KMS-11 (cell line): ENCODE measurements at regions not wholly inside any gene's neighbourhood (a gene's known extent, or its start where the extent isn't known, plus 50 kb on each side); places are given as distances from the start of the nearest gene placed in this dataset.
"Not testable (repeated sequence)": the region's sequence is repeated elsewhere in the genome, so short reads cannot be mapped to it uniquely, and the experiment has no call there.

Experiments used
- H2AFZ ChIP-seq: fragments of 200-600 bp; sonication (generic); 2 replicates; pipeline ENCODE4 v1.6.1; 2016; ENCODE audit warnings: antibody characterized with exemption, mixed run types, low read depth
- H3K27ac ChIP-seq: fragments of 200-600 bp; sonication (generic); 2 replicates; pipeline ENCODE4 v1.6.1; 2016; ENCODE audit warnings: mild to moderate bottlenecking, mixed run types
- H3K27me3 ChIP-seq: fragments of 200-600 bp; sonication (generic); 2 replicates; pipeline ENCODE4 v1.6.1; 2017; ENCODE audit warnings: mild to moderate bottlenecking, low read depth, mixed run types, moderate library complexity; ENCODE audit not compliant: insufficient read depth
- H3K36me3 ChIP-seq: fragments of 200-600 bp; sonication (generic); 2 replicates; pipeline ENCODE4 v1.6.1; 2017; ENCODE audit warnings: mild to moderate bottlenecking, mixed run types; ENCODE audit not compliant: insufficient read depth
- H3K4me1 ChIP-seq: fragments of 200-600 bp; sonication (generic); 2 replicates; pipeline ENCODE4 v1.6.1; 2016; ENCODE audit warnings: mild to moderate bottlenecking, low read depth, mixed run types; ENCODE audit not compliant: poor library complexity, severe bottlenecking
- H3K4me2 ChIP-seq: fragments of 200-600 bp; sonication (generic); 2 replicates; pipeline ENCODE4 v1.7.0; 2016; ENCODE audit warnings: mild to moderate bottlenecking, mixed run types
- H3K4me3 ChIP-seq: fragments of 200-600 bp; sonication (generic); IDR thresholded peaks from 2 replicates; pipeline ENCODE4 v1.6.1; 2017; ENCODE audit warnings: low read depth, low read length, mixed read lengths; ENCODE audit not compliant: insufficient read depth
- H3K79me2 ChIP-seq: fragments of 200-600 bp; sonication (generic); 2 replicates; pipeline ENCODE4 v1.6.1; 2016; ENCODE audit warnings: low read depth, mixed run types; ENCODE audit not compliant: insufficient read depth
- H3K9ac ChIP-seq: fragments of 200-600 bp; sonication (generic); 2 replicates; pipeline ENCODE4 v1.6.1; 2016; ENCODE audit warnings: mild to moderate bottlenecking, mixed run types
- H4K20me1 ChIP-seq: fragments of 200-600 bp; sonication (generic); 2 replicates; pipeline ENCODE4 v1.6.1; 2016; ENCODE audit warnings: mild to moderate bottlenecking, mixed run types; ENCODE audit not compliant: insufficient read depth
- TF ChIP-seq, protein P1 (sequence below): fragments of 200-600 bp; sonication (generic); conservative IDR thresholded peaks from 2 replicates; pipeline ENCODE4 v1.6.1; 2017; ENCODE audit warnings: low read depth, mild to moderate bottlenecking, antibody characterized with exemption, low read length, moderate library complexity, mixed read lengths

DNA sequence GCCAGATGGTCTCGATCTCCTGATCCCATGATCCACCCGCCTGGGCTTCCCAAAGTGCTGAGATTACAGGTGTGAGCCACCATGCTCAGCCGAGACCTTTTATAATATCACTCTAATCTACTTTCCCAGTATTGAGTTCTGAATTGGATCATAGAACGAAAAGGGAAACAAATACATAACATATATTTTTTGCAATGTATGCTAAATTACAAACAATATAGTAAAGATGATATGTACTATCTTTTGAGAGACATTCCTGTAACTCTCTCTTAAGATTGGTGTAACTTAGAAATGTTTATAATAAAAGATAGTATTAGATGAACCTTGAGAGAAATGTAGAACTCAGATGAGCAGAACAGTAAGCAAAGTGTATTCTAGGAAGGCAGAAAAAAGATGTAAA, 129.2 kb upstream of the TENT5A start:
- no peaks in the 10 kb centered on the region for H3K79me2 ChIP-seq
- no peak overlapping the region for H3K4me2 ChIP-seq
- no peak overlapping the region for H3K27ac ChIP-seq
- H3K27me3 ChIP-seq, result no peaks in the 10 kb centered on the region
- H4K20me1 ChIP-seq, result no peaks in the 10 kb centered on the region
- no peaks in the 10 kb centered on the region for H3K36me3 ChIP-seq
- TF ChIP-seq, protein P1, sequence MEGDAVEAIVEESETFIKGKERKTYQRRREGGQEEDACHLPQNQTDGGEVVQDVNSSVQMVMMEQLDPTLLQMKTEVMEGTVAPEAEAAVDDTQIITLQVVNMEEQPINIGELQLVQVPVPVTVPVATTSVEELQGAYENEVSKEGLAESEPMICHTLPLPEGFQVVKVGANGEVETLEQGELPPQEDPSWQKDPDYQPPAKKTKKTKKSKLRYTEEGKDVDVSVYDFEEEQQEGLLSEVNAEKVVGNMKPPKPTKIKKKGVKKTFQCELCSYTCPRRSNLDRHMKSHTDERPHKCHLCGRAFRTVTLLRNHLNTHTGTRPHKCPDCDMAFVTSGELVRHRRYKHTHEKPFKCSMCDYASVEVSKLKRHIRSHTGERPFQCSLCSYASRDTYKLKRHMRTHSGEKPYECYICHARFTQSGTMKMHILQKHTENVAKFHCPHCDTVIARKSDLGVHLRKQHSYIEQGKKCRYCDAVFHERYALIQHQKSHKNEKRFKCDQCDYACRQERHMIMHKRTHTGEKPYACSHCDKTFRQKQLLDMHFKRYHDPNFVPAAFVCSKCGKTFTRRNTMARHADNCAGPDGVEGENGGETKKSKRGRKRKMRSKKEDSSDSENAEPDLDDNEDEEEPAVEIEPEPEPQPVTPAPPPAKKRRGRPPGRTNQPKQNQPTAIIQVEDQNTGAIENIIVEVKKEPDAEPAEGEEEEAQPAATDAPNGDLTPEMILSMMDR, result no peak
- H2AFZ ChIP-seq, result no peak overlapping the region
- H3K4me1 ChIP-seq, result no peaks in the 10 kb centered on the region
- H3K9ac ChIP-seq, result no peak overlapping the region
- H3K4me3 ChIP-seq, result no peak overlapping the region

DNA sequence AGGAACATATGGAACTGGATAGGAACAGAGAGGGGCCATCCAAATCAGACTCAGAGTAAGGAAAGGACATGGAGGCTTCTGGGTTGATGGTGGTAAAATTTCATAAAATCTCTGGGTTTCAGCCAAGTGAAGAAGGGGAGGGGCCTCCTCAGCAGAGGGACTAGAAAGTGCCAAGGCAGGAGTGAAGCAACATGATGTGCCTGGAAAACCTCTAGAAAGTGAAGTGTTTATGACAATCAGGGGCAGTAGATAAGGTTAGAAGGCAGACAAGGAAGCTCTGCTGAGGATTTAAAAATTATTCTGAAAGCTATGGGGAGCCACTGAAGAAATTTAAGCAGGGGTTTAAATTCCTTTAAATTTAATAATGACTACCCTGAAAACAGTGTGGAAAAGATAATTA, 126.0 kb upstream of the TENT5A start:
- TF ChIP-seq, protein P1, result no peak
- no peak overlapping the region for H2AFZ ChIP-seq
- H3K4me2 ChIP-seq, result no peak overlapping the region
- H3K27me3 ChIP-seq, result no peaks in the 10 kb centered on the region
- H3K4me3 ChIP-seq, result no peak overlapping the region
- H3K79me2 ChIP-seq, result no peaks in the 10 kb centered on the region
- H4K20me1 ChIP-seq, result no peaks in the 10 kb centered on the region
- no peak overlapping the region for H3K9ac ChIP-seq
- H3K36me3 ChIP-seq, result no peaks in the 10 kb centered on the region
- no peaks in the 10 kb centered on the region for H3K4me1 ChIP-seq
- H3K27ac ChIP-seq, result no peak overlapping the region

DNA sequence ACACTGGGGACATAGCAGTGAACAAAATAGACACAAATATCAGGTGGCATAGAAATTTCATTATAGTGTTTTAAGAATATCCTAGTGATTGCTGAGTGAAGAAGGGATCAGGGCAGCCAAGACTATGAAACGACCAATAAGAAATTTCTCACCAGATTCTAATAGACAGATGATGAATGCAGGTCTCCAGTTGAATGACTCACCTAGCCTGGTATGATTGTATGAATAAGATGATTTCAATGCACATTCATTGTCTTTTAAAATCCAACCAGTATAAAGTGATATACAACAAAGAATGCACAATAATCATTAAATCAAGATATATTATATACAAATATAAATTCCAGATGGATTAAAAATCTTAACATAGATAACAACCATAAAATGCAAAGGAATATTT, 124.5 kb upstream of the TENT5A start:
- Histone ChIP-seq H3K4me3 (no peak overlapping the region), H3K27ac (no peak overlapping the region), H3K4me2 (no peak overlapping the region), H2AFZ (no peak overlapping the region), H3K36me3 (no peaks in the 10 kb centered on the region), H3K4me1 (no peaks in the 10 kb centered on the region), H3K27me3 (no peaks in the 10 kb centered on the region), H3K9ac (no peak overlapping the region), H4K20me1 (no peaks in the 10 kb centered on the region), H3K79me2 (no peaks in the 10 kb centered on the region)
- TF ChIP-seq, protein P1, result no peak

DNA sequence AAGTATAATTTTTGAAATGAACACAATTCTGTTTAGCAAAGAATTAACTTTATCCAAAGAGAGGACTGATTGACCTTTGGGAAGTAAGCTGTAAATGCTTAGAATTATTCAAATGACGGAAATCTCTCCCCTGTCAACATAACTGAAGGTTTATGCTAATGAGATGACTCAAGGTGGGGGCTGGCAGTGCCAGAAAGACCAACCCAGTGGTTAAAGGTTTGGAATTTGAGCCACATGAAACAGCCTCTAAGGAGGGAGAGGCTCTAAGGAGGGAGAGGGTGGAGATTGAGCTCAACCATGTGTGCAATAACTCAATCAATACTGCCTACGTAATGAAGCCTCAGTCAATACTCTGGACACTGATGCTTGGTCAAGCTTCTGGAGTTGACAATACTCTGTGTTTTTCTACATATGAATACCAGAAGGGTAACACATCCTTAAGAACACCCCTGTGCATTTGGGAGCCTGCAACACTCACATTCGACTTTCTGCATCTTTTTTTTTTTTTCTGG, 123.4 kb upstream of the TENT5A start:
- Histone ChIP-seq H2AFZ (no peak overlapping the region), H3K27ac (no peak overlapping the region), H3K79me2 (no peaks in the 10 kb centered on the region), H3K4me1 (no peaks in the 10 kb centered on the region), H3K4me2 (no peak overlapping the region), H4K20me1 (no peaks in the 10 kb centered on the region), H3K9ac (no peak overlapping the region), H3K4me3 (no peak overlapping the region), H3K27me3 (no peaks in the 10 kb centered on the region), H3K36me3 (no peaks in the 10 kb centered on the region)
- TF ChIP-seq, protein P1, result no peak

DNA sequence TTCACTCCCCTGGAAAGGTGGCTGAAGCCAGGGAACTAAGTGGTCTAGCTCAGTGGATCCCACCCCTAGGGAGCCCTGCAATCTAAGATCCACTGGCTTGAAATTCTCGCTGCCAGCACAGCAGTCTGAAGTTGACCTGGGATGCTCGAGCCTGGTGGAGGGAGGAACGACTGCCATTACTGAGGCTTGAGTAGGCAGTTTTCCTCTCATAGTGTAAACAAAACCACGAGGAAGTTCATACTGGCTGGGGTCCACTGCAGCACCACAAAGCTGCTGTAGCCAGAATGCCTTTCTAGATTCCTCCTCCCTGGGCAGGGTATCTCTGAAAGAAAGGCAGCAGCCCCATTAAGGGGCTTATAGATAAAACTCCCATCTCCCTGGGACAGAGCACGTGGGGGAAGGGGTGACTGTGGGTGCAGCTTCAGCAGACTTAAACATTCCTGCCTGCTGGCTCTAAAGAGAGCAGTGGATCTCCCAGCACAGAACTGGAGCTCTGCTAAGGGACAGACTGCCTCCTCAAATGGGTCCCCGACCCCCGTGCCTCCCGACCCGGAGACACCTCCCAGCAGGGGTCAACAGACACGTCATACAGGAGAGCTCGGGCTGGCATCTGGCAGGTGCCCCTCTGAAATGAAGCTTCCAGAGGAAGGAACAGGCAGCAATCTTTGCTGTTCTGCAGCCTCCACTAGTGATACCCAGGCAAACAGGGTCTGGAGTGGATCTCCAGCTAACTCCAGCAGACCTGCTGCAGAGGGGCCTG, 117.4 kb upstream of the TENT5A start:
- H3K27ac ChIP-seq, H3K4me3 ChIP-seq, H3K9ac ChIP-seq, H3K36me3 ChIP-seq, H2AFZ ChIP-seq, H3K4me1 ChIP-seq, H4K20me1 ChIP-seq, H3K4me2 ChIP-seq, H3K27me3 ChIP-seq, H3K79me2 ChIP-seq: not testable (repeated sequence)
